ENCODE measurements at regions not wholly inside any gene's neighbourhood (a gene's known extent, or its start where the extent isn't known, plus 50 kb on each side); places are given as distances from the start of the nearest gene placed in this dataset.

DNA sequence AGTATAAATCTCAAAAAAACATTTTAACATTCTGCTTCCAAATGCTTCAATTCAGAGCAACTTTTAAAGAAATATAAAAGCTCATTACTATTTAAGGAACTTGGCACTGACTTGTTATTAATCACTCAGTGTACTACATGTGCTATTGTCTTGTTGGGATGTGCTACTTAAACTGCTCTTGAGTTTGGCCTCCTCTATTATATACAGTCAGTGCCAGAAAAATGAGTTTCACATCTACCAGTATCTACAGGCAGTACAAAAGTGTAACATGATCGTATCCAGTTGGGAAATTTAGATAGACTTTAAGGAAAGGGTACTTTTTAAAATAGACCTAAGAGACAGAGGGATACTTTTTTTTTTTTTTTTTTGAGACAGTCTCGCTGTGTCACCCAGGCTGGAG is 627.3 kb upstream of the SLC35B3 start:
- TF ChIP-seq CTCF (IDR thresholded peaks at IDR 0.05), result no peak
- no peak for TF ChIP-seq POLR2A (IDR thresholded peaks at IDR 0.05)
